Bronchial epithelial cell (primary cell): ENCODE measurements at regions not wholly inside any gene's neighbourhood (a gene's known extent, or its start where the extent isn't known, plus 50 kb on each side); places are given as distances from the start of the nearest gene placed in this dataset.

Experiments used
- DNase-seq: peaks from one replicate; pipeline ENCODE4 v3.0.0-alpha.2; 2010; ENCODE audit warnings: low read depth
- FAIRE-seq: peaks from 2 replicates; lab custom pipeline; 2011; peaks lifted over from hg19 to GRCh38; lab: Jason Lieb, UNC
- H3K27me3 ChIP-seq: 2 replicates; pipeline ENCODE4 v1.5.1; 2011; ENCODE audit warnings: low read length; ENCODE audit not compliant: control insufficient read depth, insufficient read depth
- H3K36me3 ChIP-seq: 2 replicates; pipeline ENCODE4 v1.5.1; 2011; ENCODE audit warnings: low read length; ENCODE audit not compliant: control insufficient read depth, insufficient read depth
- H3K4me3 ChIP-seq: 2 replicates; pipeline ENCODE4 v1.5.1; 2011; ENCODE audit warnings: mild to moderate bottlenecking, low read depth, low read length, control low read depth
- CTCF ChIP-seq: IDR thresholded peaks from 2 replicates; pipeline ENCODE4 v1.5.1; 2011; ENCODE audit warnings: mild to moderate bottlenecking, moderate library complexity, low read length, control low read depth, inconsistent platforms; ENCODE audit not compliant: insufficient read depth, severe bottlenecking

DNA sequence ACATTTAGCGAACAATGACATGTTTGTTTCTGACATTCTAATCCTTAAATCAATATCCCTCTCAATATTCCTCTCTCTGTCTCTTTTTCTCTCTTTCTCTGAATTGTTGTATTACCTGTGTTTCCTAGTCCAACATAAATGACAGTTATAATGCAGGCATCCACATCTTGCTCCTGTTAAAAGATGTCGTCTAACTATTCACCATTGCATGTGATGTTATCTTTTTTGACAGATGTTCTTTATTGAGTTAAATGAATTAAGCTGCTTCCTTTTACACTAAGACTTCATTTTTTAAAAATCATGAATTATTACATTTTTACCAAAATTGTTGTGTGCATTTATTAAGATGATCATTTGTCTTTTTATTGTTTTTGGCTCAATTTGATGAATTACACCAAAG, 527.5 kb downstream of the PRR16 start:
- Histone ChIP-seq H3K27me3 (no peaks in the 10 kb centered on the region), H3K4me3 (no peak overlapping the region)
- DNase-seq, result no peak

DNA sequence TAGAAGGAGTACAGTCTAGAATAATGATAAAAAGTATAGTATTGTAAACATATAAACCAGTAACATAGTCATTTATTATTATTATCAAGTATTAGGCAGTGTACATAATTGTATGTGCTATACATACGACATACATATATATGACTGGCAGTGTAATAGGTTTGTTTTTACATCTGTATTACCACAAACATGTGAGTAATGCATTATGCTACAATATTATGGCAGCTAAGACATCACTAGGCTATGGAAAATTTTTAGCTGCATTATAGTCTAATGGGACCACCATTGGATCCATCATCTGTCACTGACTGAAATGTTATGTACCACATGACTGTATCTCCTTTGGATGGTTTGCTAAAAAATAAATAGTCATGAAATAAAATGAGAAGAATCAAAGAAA, 530.0 kb downstream of the PRR16 start:
- TF ChIP-seq CTCF, result no peak
- no peak for FAIRE-seq
- Histone ChIP-seq H3K27me3 (no peaks in the 10 kb centered on the region), H3K36me3 (no peaks in the 10 kb centered on the region), H3K4me3 (no peak overlapping the region)
- DNase-seq, result no peak

More for the DNA sequence above, 527.5 kb downstream of the PRR16 start:
- no peak for TF ChIP-seq CTCF
- no peaks in the 10 kb centered on the region for H3K36me3 ChIP-seq
- FAIRE-seq, result no peak

DNA sequence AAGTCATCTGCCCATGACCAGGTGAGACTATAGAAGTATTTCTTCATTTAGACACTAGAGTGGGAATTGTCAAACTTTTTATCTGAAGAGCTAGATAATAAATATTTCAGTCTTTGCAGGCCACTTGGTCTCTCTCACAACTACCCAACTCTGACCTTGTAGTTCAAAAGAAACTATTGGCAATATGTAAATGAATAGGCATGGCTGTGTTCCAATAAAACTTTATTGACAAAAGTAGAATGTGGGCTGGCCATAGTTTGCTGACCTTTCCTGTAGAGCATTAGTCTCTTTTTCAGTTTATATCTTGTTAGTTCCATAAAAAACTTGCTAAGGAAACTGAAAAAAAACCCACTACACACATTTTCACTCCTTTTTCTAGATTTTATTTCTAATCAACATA, 535.5 kb downstream of the PRR16 start:
- Histone ChIP-seq H3K4me3 (no peak overlapping the region), H3K36me3 (no peaks in the 10 kb centered on the region), H3K27me3 (no peaks in the 10 kb centered on the region)
- TF ChIP-seq CTCF, result no peak
- DNase-seq (no peak), FAIRE-seq (no peak)

DNA sequence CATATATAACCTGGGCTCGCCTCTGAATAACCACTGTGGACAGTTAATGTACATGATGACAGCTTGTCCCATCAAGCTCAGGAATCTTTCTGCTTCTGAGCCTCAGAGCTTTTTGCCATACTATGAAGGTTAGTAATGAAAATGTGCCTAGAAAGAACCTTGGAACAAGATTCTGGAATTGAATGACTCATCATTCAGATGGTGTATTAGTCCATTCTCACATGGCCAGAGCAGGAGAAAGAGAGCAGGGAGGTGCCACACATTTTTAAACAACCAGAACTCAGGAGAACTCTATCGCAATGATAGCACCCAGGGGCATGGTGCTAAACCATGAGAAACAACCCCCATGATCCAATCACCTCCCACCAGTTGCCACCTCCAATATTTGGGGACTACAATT, 542.1 kb downstream of the PRR16 start:
- FAIRE-seq (no peak), DNase-seq (peak; percentile 1)
- Histone ChIP-seq H3K4me3 (no peak overlapping the region), H3K36me3 (no peaks in the 10 kb centered on the region), H3K27me3 (no peaks in the 10 kb centered on the region)
- no peak for TF ChIP-seq CTCF

DNA sequence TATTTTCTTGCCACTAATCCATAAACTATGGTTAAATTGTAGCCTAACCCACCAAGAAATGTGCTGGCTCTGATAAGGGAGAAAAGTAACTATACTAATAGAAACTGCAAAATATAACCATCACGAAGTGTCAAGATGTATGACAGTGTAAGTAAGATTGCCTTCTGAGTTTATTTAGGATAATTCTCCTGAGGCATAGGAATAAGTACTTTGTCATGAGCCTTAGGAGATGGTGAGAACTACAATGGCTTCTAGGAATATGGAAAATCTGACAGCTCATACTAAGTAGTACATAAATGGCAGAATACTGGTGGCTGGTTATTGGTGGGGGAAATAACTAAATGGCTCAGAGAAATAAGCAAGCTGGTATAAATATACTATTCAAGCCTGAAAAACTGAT, 543.9 kb downstream of the PRR16 start:
- no peaks in the 10 kb centered on the region for H3K27me3 ChIP-seq
- DNase-seq (no peak), FAIRE-seq (no peak)
- no peaks in the 10 kb centered on the region for H3K36me3 ChIP-seq
- no peak overlapping the region for H3K4me3 ChIP-seq
- no peak for TF ChIP-seq CTCF

DNA sequence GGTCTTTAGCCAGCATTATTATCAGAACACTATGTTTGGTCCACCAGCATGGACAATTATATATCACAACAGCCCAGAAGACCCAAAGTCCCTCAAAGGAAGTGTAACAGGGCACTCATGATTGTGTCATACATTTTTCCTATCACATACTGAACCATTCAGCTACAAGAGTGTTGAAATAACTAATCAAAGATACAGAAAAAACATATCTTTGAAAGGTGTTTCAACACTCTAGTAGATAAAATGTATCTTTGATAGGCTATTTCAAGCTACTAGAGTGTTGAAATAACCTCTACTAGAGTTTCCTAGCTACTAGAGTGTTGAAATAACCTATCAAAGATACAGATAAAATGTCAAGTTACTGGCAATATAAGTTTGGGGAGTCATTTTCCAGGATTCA, 545.0 kb downstream of the PRR16 start:
- DNase-seq, result no peak
- no peak for TF ChIP-seq CTCF
- Histone ChIP-seq H3K4me3 (no peak overlapping the region), H3K36me3 (no peaks in the 10 kb centered on the region), H3K27me3 (no peaks in the 10 kb centered on the region)
- no peak for FAIRE-seq
